Transverse colon (tissue), 4 donors: ENCODE measurements at regions not wholly inside any gene's neighbourhood (a gene's known extent, or its start where the extent isn't known, plus 50 kb on each side); places are given as distances from the start of the nearest gene placed in this dataset.

ENCODE experiments used
- CTCF ChIP-seq, 5 experiments: fragments of 200-600 bp in 3 of 5; fragments of 450-650 bp in 2 of 5; sonication (generic) in 3 of 5; IDR thresholded peaks; 1 replicate in 2 of 5; 2 replicates in 3 of 5; pipeline ENCODE4 v1.5.1; 2016 to 2017; ENCODE audit warnings: antibody characterized with exemption in 5 of 5, inconsistent platforms in 3 of 5, mild to moderate bottlenecking in 2 of 5, moderate library complexity in 1 of 5
- EP300 ChIP-seq: sonication (generic); formaldehyde crosslinking; IDR thresholded peaks from one replicate; pipeline ENCODE4 v1.6.1; 2017; ENCODE audit warnings: antibody characterized with exemption, low read depth
- POLR2A ChIP-seq: fragments of 450-650 bp; IDR thresholded peaks from one replicate; pipeline ENCODE4 v1.6.1; 2016; ENCODE audit warnings: antibody characterized with exemption, mild to moderate bottlenecking, moderate library complexity
- POLR2AphosphoS5 ChIP-seq, 3 donors: sonication (generic); formaldehyde crosslinking; IDR thresholded peaks; one replicate each; pipeline ENCODE4 v1.6.1; 2016; ENCODE audit warnings: antibody characterized with exemption in 3 of 3

- TF ChIP-seq POLR2A = no peak
- no peak for TF ChIP-seq CTCF (IDR thresholded peaks at IDR 0.05)
- no peak for TF ChIP-seq POLR2AphosphoS5 (IDR thresholded peaks at IDR 0.05)
- TF ChIP-seq EP300 = no peak
These were observed 209.0 kb upstream of the FBXL7 start for GRCh38 chr5:15290953-15291352.
